EH (cell line): ENCODE measurements at regions not wholly inside any gene's neighbourhood (a gene's known extent, or its start where the extent isn't known, plus 50 kb on each side); places are given as distances from the start of the nearest gene placed in this dataset.

Source experiments
- DNase-seq: peaks from one replicate; pipeline ENCODE4 v3.0.0-alpha.2; 2015; ENCODE audit warnings: low read depth

- DNase-seq, result no peak
Measured at GRCh38 chr9:119639287-119639955, 270.2 kb upstream of the BRINP1 start.

- no peak for DNase-seq
Measured at GRCh38 chr9:119634006-119634405, 264.8 kb upstream of the BRINP1 start.

- DNase-seq, result no peak
Measured at GRCh38 chr9:119611565-119611964, 242.3 kb upstream of the BRINP1 start.

- no peak for DNase-seq
Measured at GRCh38 chr9:119609277-119609971, 240.2 kb upstream of the BRINP1 start.

- DNase-seq, result no peak
Measured at GRCh38 chr9:119601632-119602031, 232.4 kb upstream of the BRINP1 start.

GRCh38 chr9:119597499-119597898 lies 228.3 kb upstream of the BRINP1 start:
- DNase-seq, result no peak

- no peak for DNase-seq
Measured at GRCh38 chr9:119596703-119597102, 227.5 kb upstream of the BRINP1 start.

GRCh38 chr9:119588874-119589744 lies 219.9 kb upstream of the BRINP1 start:
- no peak for DNase-seq

GRCh38 chr9:119577881-119578280 lies 208.6 kb upstream of the BRINP1 start:
- DNase-seq, result no peak

GRCh38 chr9:119559986-119560385 lies 190.8 kb upstream of the BRINP1 start:
- no peak for DNase-seq

- DNase-seq, result no peak
Measured at GRCh38 chr9:119559056-119559455, 189.8 kb upstream of the BRINP1 start.

GRCh38 chr9:119556129-119556875 lies 187.1 kb upstream of the BRINP1 start:
- peak; percentile 64 for DNase-seq

GRCh38 chr9:119544492-119544891 lies 175.3 kb upstream of the BRINP1 start:
- DNase-seq, result no peak

- no peak for DNase-seq
Measured at GRCh38 chr9:119537138-119537537, 167.9 kb upstream of the BRINP1 start.

- no peak for DNase-seq
Measured at GRCh38 chr9:119533504-119533903, 164.3 kb upstream of the BRINP1 start.

GRCh38 chr9:119526698-119527097 lies 157.5 kb upstream of the BRINP1 start:
- DNase-seq, result no peak

GRCh38 chr9:119523508-119523907 lies 154.3 kb upstream of the BRINP1 start:
- DNase-seq, result no peak

- DNase-seq, result no peak
Measured at GRCh38 chr9:119522381-119522780, 153.1 kb upstream of the BRINP1 start.

- DNase-seq, result no peak
Measured at GRCh38 chr9:119509291-119509905, 140.2 kb upstream of the BRINP1 start.

GRCh38 chr9:119501374-119501773 lies 132.1 kb upstream of the BRINP1 start:
- DNase-seq, result no peak

GRCh38 chr9:119500072-119500771 lies 131.0 kb upstream of the BRINP1 start:
- DNase-seq, result no peak
